ENCODE measurements at regions not wholly inside any gene's neighbourhood (a gene's known extent, or its start where the extent isn't known, plus 50 kb on each side); places are given as distances from the start of the nearest gene placed in this dataset.

GRCh38 chr2:21585881-21586280 is 462.1 kb downstream of the TDRD15 start:
- TF ChIP-seq CTCF (IDR thresholded peaks at IDR 0.05; ENCODE audit: low read depth, low read length): no peak
- TF ChIP-seq EZH2phosphoT487 (IDR thresholded peaks at IDR 0.05; ENCODE audit: low read depth): no peak
